Body of pancreas (tissue), 4 donors: ENCODE measurements at regions not wholly inside any gene's neighbourhood (a gene's known extent, or its start where the extent isn't known, plus 50 kb on each side); places are given as distances from the start of the nearest gene placed in this dataset.

Experiments
- CTCF ChIP-seq, 7 experiments: fragments of 450-650 bp in 4 of 7; fragments of 200-600 bp in 3 of 7; sonication (generic) in 3 of 7; IDR thresholded peaks; one replicate each; pipeline ENCODE4 v1.5.1; 2016 to 2019; ENCODE audit warnings: antibody characterized with exemption in 7 of 7
- POLR2A ChIP-seq, 3 donors: fragments of 450-650 bp; IDR thresholded peaks; one replicate each; pipeline ENCODE4 v1.6.1; 2016; ENCODE audit warnings: antibody characterized with exemption in 3 of 3, mild to moderate bottlenecking in 2 of 3

GRCh38 chr5:4124221-4124970 is 528.8 kb downstream of the IRX1 start:
- no peak for TF ChIP-seq POLR2A (IDR thresholded peaks at IDR 0.05)
- TF ChIP-seq CTCF (IDR thresholded peaks at IDR 0.05) = no peak
